GM12878 (cell line): ENCODE measurements at regions not wholly inside any gene's neighbourhood (a gene's known extent, or its start where the extent isn't known, plus 50 kb on each side); places are given as distances from the start of the nearest gene placed in this dataset.

ENCODE experiments used
- ATAC-seq: fragments of 200-7000 bp; cut with Tn5 transposase; 3 replicates; pipeline ENCODE4 v1.9.1; 2020; ENCODE audit warnings: mild to moderate bottlenecking, moderate library complexity
- BruUV-seq: library from RNA; stranded (reverse); fragments of 400-500 nt; replicated peaks from 2 replicates; lab custom pipeline; 2021; lab: Mats Ljungman, UMichigan
- CTCF ChIA-PET: fragments of 300-600 bp; sonication (Branson Sonifier 250); formaldehyde crosslinking; extraction: SDS; loops from one replicate; lab custom pipeline; 2021; ENCODE audit warnings: inconsistent platforms; lab: Yijun Ruan, JAX
- POLR2A ChIA-PET: fragments of 350-600 bp; formaldehyde crosslinking; extraction: SDS; loops from one replicate; lab custom pipeline; 2021; ENCODE audit warnings: inconsistent platforms; lab: Charles Lee
- RAD21 ChIA-PET: fragments of 300-600 bp; sonication (Branson Sonifier 250); formaldehyde crosslinking; loops from one replicate; lab custom pipeline; 2023; ENCODE audit warnings: antibody characterized with exemption; ENCODE audit not compliant: unreplicated experiment; lab: Charles Lee
- SMC1A ChIA-PET: fragments of 300-600 bp; sonication (Branson Sonifier 250); formaldehyde crosslinking; loops from one replicate; lab custom pipeline; 2023; ENCODE audit not compliant: unreplicated experiment, uncharacterized antibody; lab: Charles Lee
- DNase-seq: peaks from one replicate; pipeline ENCODE4 v3.0.0-alpha.2; 2011; ENCODE audit warnings: low read depth, low spot score
- FAIRE-seq: peaks from 3 replicates; lab custom pipeline; 2011; peaks lifted over from hg19 to GRCh38; lab: Jason Lieb, UNC
- H2AFZ ChIP-seq: 2 replicates; pipeline ENCODE4 v1.6.0; 2011; ENCODE audit warnings: low read depth, low read length, control low read depth; ENCODE audit not compliant: control insufficient read depth
- H3K27ac ChIP-seq: 2 replicates; pipeline ENCODE4 v1.5.1; 2011; ENCODE audit warnings: control low read depth; ENCODE audit not compliant: control insufficient read depth, insufficient read depth
- H3K27me3 ChIP-seq, 2 experiments: replicated peaks in 1 of 2; 2 replicates each; pipeline versions ENCODE4 v1.6.0 to v1.6.1; 2011; ENCODE audit warnings: low read length in 1 of 2; ENCODE audit not compliant: control insufficient read depth in 2 of 2, insufficient read depth in 2 of 2
- H3K36me3 ChIP-seq, 2 experiments: 2 replicates each; pipeline ENCODE4 v1.5.1; 2011; ENCODE audit warnings: low read length in 1 of 2; ENCODE audit not compliant: control insufficient read depth in 2 of 2, insufficient read depth in 2 of 2
- H3K4me1 ChIP-seq: 2 replicates; pipeline ENCODE4 v1.6.1; 2011; ENCODE audit warnings: mild to moderate bottlenecking, low read length, moderate library complexity, mixed read lengths; ENCODE audit not compliant: control insufficient read depth, insufficient read depth
- H3K4me2 ChIP-seq: 2 replicates; pipeline ENCODE4 v1.6.0; 2011; ENCODE audit warnings: control low read depth; ENCODE audit not compliant: control insufficient read depth, insufficient read depth
- H3K4me3 ChIP-seq: fragments of 200-600 bp; sonication (generic); 2 replicates; pipeline ENCODE4 v1.5.1; 2016
- H3K79me2 ChIP-seq: 2 replicates; pipeline ENCODE4 v1.6.0; 2011; ENCODE audit warnings: low read length; ENCODE audit not compliant: control insufficient read depth, insufficient read depth
- H3K9ac ChIP-seq: 2 replicates; pipeline ENCODE4 v1.8.0; 2011; ENCODE audit warnings: low read length, control low read depth, mixed read lengths; ENCODE audit not compliant: control insufficient read depth, insufficient read depth
- H3K9me3 ChIP-seq: replicated peaks from 3 replicates; pipeline ENCODE4 v1.5.1; 2011; ENCODE audit warnings: mild to moderate bottlenecking, low read length; ENCODE audit not compliant: control insufficient read depth, insufficient read depth
- H4K20me1 ChIP-seq: 2 replicates; pipeline ENCODE4 v1.6.0; 2011; ENCODE audit not compliant: control insufficient read depth, insufficient read depth
- ESRRA ChIP-seq: IDR thresholded peaks from 2 replicates; pipeline ENCODE4 v1.6.1; 2012; ENCODE audit warnings: mild to moderate bottlenecking, low read length, improper control_type of control experiment
- FOXM1 ChIP-seq: IDR thresholded peaks from 2 replicates; pipeline ENCODE4 v1.6.1; 2012; ENCODE audit warnings: low read depth, mild to moderate bottlenecking, inconsistent platforms, low read length, moderate library complexity
- GATAD2B ChIP-seq: fragments of 450-650 bp; conservative IDR thresholded peaks from 2 replicates; pipeline ENCODE4 v1.6.1; 2017; ENCODE audit warnings: low read depth, mild to moderate bottlenecking, moderate library complexity
- JUNB ChIP-seq: IDR thresholded peaks from 2 replicates; pipeline ENCODE4 v1.6.1; 2016; ENCODE audit warnings: antibody characterized with exemption, mild to moderate bottlenecking
- KDM1A ChIP-seq: fragments of 200-600 bp; sonication (generic); IDR thresholded peaks from 2 replicates; pipeline ENCODE4 v1.6.1; 2016; ENCODE audit warnings: borderline replicate concordance
- PAX5 ChIP-seq: IDR thresholded peaks from 2 replicates; pipeline ENCODE4 v1.6.1; 2011; ENCODE audit warnings: low read depth, low read length, borderline replicate concordance
- ZSCAN29 ChIP-seq: fragments of 450-650 bp; IDR thresholded peaks from 2 replicates; pipeline ENCODE4 v1.6.1; 2017; ENCODE audit warnings: mild to moderate bottlenecking, moderate library complexity
- WGBS: methylation state at CpG from one replicate; pipeline ENCODE4 v1.1.6; 2016; ENCODE audit warnings: low lambda C conversion rate; ENCODE audit not compliant: insufficient replicate concordance, insufficient coverage; ENCODE audit errors: missing lambda C conversion rate; 5-methylcytosine and 5-hydroxymethylcytosine counted together
- in situ Hi-C: fragments of 300-500 bp; cut with MboI; formaldehyde crosslinking; loops from 9 replicates; pipeline ENCODE4 v1.14.3; 2018; ENCODE audit warnings: mixed read lengths
- intact Hi-C: fragments of 100-400 bp; cut with micrococcal nuclease; formaldehyde crosslinking; loops from one replicate; pipeline ENCODE4 v1.14.2; 2022; ENCODE audit not compliant: unreplicated experiment
- TF ChIP-seq, protein P1 (sequence below): IDR thresholded peaks from 2 replicates; pipeline ENCODE4 v1.6.1; 2011; ENCODE audit warnings: mild to moderate bottlenecking, low read depth, low read length, moderate library complexity; ENCODE audit not compliant: insufficient replicate concordance
- TF ChIP-seq, protein P2 (sequence below): IDR thresholded peaks from 2 replicates; pipeline ENCODE4 v1.6.1; 2012; ENCODE audit warnings: improper control_type of control experiment, low read depth, low read length; ENCODE audit not compliant: insufficient replicate concordance

DNA sequence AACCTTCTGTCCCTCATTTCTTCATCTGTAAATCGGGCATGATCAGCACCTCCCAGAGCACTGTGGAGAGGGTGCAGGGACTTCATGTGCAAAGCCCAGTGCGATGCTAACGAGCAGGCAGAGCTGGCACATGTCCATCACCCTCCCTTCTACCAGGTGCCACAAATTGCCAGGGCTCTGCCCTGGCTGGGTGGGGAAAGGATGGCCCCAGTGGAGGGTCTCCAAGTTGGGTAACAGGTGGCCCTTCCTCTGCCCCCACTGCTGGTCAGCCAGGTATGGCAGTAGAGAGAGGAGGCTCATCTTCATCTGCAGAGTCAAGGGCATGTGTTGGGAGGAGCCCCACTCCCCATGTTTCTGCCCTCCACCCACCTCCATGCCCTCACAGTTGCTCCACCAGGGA, 61.5 kb upstream of the CDH5 start:
- 2% methylated on average over 3 of the region's 3 CpGs for WGBS
- no TSS peak for BruUV-seq
- Histone ChIP-seq H3K9me3 (no peaks in the 10 kb centered on the region; the same call in 2 of the 3 replicates), H3K9ac (no peak overlapping the region), H3K36me3 (no peaks in the 10 kb centered on the region), H3K4me2 (no peak overlapping the region), H4K20me1 (no peaks in the 10 kb centered on the region), H3K79me2 (no peaks in the 10 kb centered on the region), H3K4me3 (no peak overlapping the region), H3K4me1 (no peaks in the 10 kb centered on the region), H2AFZ (no peak overlapping the region), H3K27me3 (peaks cover 3 to 4% of the 10 kb centered on the region in 2 experiments; a peak in 3 of 4 replicates), H3K27ac (no peak overlapping the region)
- RAD21 ChIA-PET, result no interaction called here
- in situ Hi-C loops, result no loop called here
- FAIRE-seq, result no peak
- SMC1A ChIA-PET, result no interaction called here
- no peak for ATAC-seq
- intact Hi-C loops, result no loop called here
- TF ChIP-seq, protein P1, sequence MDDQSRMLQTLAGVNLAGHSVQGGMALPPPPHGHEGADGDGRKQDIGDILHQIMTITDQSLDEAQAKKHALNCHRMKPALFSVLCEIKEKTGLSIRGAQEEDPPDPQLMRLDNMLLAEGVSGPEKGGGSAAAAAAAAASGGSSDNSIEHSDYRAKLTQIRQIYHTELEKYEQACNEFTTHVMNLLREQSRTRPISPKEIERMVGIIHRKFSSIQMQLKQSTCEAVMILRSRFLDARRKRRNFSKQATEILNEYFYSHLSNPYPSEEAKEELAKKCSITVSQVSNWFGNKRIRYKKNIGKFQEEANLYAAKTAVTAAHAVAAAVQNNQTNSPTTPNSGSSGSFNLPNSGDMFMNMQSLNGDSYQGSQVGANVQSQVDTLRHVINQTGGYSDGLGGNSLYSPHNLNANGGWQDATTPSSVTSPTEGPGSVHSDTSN, result no peak
- TF ChIP-seq ESRRA (no peak), KDM1A (no peak), ZSCAN29 (no peak), JUNB (no peak), GATAD2B (no peak), FOXM1 (no peak), PAX5 (no peak)
- TF ChIP-seq, protein P2, sequence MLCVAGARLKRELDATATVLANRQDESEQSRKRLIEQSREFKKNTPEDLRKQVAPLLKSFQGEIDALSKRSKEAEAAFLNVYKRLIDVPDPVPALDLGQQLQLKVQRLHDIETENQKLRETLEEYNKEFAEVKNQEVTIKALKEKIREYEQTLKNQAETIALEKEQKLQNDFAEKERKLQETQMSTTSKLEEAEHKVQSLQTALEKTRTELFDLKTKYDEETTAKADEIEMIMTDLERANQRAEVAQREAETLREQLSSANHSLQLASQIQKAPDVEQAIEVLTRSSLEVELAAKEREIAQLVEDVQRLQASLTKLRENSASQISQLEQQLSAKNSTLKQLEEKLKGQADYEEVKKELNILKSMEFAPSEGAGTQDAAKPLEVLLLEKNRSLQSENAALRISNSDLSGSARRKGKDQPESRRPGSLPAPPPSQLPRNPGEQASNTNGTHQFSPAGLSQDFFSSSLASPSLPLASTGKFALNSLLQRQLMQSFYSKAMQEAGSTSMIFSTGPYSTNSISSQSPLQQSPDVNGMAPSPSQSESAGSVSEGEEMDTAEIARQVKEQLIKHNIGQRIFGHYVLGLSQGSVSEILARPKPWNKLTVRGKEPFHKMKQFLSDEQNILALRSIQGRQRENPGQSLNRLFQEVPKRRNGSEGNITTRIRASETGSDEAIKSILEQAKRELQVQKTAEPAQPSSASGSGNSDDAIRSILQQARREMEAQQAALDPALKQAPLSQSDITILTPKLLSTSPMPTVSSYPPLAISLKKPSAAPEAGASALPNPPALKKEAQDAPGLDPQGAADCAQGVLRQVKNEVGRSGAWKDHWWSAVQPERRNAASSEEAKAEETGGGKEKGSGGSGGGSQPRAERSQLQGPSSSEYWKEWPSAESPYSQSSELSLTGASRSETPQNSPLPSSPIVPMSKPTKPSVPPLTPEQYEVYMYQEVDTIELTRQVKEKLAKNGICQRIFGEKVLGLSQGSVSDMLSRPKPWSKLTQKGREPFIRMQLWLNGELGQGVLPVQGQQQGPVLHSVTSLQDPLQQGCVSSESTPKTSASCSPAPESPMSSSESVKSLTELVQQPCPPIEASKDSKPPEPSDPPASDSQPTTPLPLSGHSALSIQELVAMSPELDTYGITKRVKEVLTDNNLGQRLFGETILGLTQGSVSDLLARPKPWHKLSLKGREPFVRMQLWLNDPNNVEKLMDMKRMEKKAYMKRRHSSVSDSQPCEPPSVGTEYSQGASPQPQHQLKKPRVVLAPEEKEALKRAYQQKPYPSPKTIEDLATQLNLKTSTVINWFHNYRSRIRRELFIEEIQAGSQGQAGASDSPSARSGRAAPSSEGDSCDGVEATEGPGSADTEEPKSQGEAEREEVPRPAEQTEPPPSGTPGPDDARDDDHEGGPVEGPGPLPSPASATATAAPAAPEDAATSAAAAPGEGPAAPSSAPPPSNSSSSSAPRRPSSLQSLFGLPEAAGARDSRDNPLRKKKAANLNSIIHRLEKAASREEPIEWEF, result no peak
- CTCF ChIA-PET, result no interaction called here
- DNase-seq, result no peak
- POLR2A ChIA-PET, result no interaction called here
